Prostate gland (tissue), 2 donors: ENCODE measurements at regions not wholly inside any gene's neighbourhood (a gene's known extent, or its start where the extent isn't known, plus 50 kb on each side); places are given as distances from the start of the nearest gene placed in this dataset.

Experiments
- POLR2A ChIP-seq: fragments of 450-650 bp; IDR thresholded peaks from one replicate; pipeline ENCODE4 v1.6.1; 2016; ENCODE audit warnings: antibody characterized with exemption, mild to moderate bottlenecking
- POLR2AphosphoS5 ChIP-seq: sonication (generic); formaldehyde crosslinking; IDR thresholded peaks from one replicate; pipeline ENCODE4 v1.6.1; 2017; ENCODE audit warnings: antibody characterized with exemption
- TF ChIP-seq, protein P1 (sequence below), 4 experiments: fragments of 200-600 bp in 2 of 4; fragments of 450-650 bp in 2 of 4; sonication (generic) in 2 of 4; IDR thresholded peaks; 1 replicate in 3 of 4; 2 replicates in 1 of 4; pipeline ENCODE4 v1.5.1; 2016 to 2019; ENCODE audit warnings: antibody characterized with exemption in 4 of 4, mild to moderate bottlenecking in 2 of 4, moderate library complexity in 2 of 4

GRCh38 chr9:95368377-95369160 lies 51.1 kb upstream of the FANCC start:
- TF ChIP-seq POLR2A (no peak), POLR2AphosphoS5 (no peak)
- TF ChIP-seq, protein P1, sequence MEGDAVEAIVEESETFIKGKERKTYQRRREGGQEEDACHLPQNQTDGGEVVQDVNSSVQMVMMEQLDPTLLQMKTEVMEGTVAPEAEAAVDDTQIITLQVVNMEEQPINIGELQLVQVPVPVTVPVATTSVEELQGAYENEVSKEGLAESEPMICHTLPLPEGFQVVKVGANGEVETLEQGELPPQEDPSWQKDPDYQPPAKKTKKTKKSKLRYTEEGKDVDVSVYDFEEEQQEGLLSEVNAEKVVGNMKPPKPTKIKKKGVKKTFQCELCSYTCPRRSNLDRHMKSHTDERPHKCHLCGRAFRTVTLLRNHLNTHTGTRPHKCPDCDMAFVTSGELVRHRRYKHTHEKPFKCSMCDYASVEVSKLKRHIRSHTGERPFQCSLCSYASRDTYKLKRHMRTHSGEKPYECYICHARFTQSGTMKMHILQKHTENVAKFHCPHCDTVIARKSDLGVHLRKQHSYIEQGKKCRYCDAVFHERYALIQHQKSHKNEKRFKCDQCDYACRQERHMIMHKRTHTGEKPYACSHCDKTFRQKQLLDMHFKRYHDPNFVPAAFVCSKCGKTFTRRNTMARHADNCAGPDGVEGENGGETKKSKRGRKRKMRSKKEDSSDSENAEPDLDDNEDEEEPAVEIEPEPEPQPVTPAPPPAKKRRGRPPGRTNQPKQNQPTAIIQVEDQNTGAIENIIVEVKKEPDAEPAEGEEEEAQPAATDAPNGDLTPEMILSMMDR (IDR thresholded peaks at IDR 0.05) = no peak
